ENCODE measurements at regions not wholly inside any gene's neighbourhood (a gene's known extent, or its start where the extent isn't known, plus 50 kb on each side); places are given as distances from the start of the nearest gene placed in this dataset.

- no peaks in the 10 kb centered on the region for H3K4me1 ChIP-seq
- TF ChIP-seq POLR2A (IDR thresholded peaks at IDR 0.05) (no peak), CTCF (IDR thresholded peaks at IDR 0.05) (no peak)
- no peak overlapping the region for H3K4me3 ChIP-seq (replicated peaks in 1 of 3)
- no peaks in the 10 kb centered on the region for H3K9me3 ChIP-seq
- intact Hi-C loops (cut with DNase I): no loop called here
- H3K27ac ChIP-seq: no peak overlapping the region
- WGBS, 2 donors: 80 to 91% methylated on average over 4 of the region's 4 CpGs
- no peaks in the 10 kb centered on the region for H3K36me3 ChIP-seq
- H3K27me3 ChIP-seq: no peaks in the 10 kb centered on the region
- DNase-seq: no peak
Measured at GRCh38 chr4:177948853-177949252, 506.6 kb upstream of the AGA start.

GRCh38 chr4:177951026-177951425 lies 508.8 kb upstream of the AGA start:
- DNase-seq: no peak
- H3K27ac ChIP-seq: no peak overlapping the region
- H3K27me3 ChIP-seq: no peaks in the 10 kb centered on the region
- no peaks in the 10 kb centered on the region for H3K4me1 ChIP-seq
- H3K9me3 ChIP-seq: no peaks in the 10 kb centered on the region
- H3K36me3 ChIP-seq: no peaks in the 10 kb centered on the region
- TF ChIP-seq CTCF (IDR thresholded peaks at IDR 0.05) (no peak), POLR2A (IDR thresholded peaks at IDR 0.05) (no peak)
- 94 to 96% methylated on average over 2 of the region's 2 CpGs for WGBS, 2 donors
- intact Hi-C loops (cut with DNase I): no loop called here
- no peak overlapping the region for H3K4me3 ChIP-seq (replicated peaks in 1 of 3)

GRCh38 chr4:177952723-177953122 lies 510.5 kb upstream of the AGA start:
- Histone ChIP-seq H3K4me3 (replicated peaks in 1 of 3) (no peak overlapping the region), H3K4me1 (no peaks in the 10 kb centered on the region), H3K36me3 (no peaks in the 10 kb centered on the region), H3K27ac (no peak overlapping the region), H3K27me3 (no peaks in the 10 kb centered on the region), H3K9me3 (no peaks in the 10 kb centered on the region)
- TF ChIP-seq CTCF (IDR thresholded peaks at IDR 0.05) (no peak), POLR2A (IDR thresholded peaks at IDR 0.05) (no peak)
- WGBS, 2 donors: 92 to 95% methylated on average over 2 of the region's 2 CpGs
- no peak for DNase-seq
- intact Hi-C loops (cut with DNase I): no loop called here

GRCh38 chr4:177957596-177958360 lies 515.5 kb upstream of the AGA start:
- Histone ChIP-seq H3K9me3 (no peaks in the 10 kb centered on the region), H3K27ac (no peak overlapping the region), H3K36me3 (no peaks in the 10 kb centered on the region), H3K27me3 (no peaks in the 10 kb centered on the region), H3K4me1 (no peaks in the 10 kb centered on the region), H3K4me3 (replicated peaks in 1 of 3) (no peak overlapping the region)
- TF ChIP-seq CTCF (IDR thresholded peaks at IDR 0.05): no peak
- TF ChIP-seq POLR2A (IDR thresholded peaks at IDR 0.05): no peak
- intact Hi-C loops (cut with DNase I): no loop called here
- no peak for DNase-seq
- 92% methylated on average over 5 of the region's 5 CpGs for WGBS, 2 donors

GRCh38 chr4:177960566-177960965 lies 518.3 kb upstream of the AGA start:
- no peak overlapping the region for H3K27ac ChIP-seq
- H3K9me3 ChIP-seq: no peaks in the 10 kb centered on the region
- H3K4me1 ChIP-seq: no peaks in the 10 kb centered on the region
- H3K27me3 ChIP-seq: no peaks in the 10 kb centered on the region
- no peak overlapping the region for H3K4me3 ChIP-seq (replicated peaks in 1 of 3)
- WGBS, 2 donors: 82 to 83% methylated on average over 2 of the region's 2 CpGs
- DNase-seq: no peak
- intact Hi-C loops (cut with DNase I): no loop called here
- no peak for TF ChIP-seq CTCF (IDR thresholded peaks at IDR 0.05)
- TF ChIP-seq POLR2A (IDR thresholded peaks at IDR 0.05): no peak
- H3K36me3 ChIP-seq: no peaks in the 10 kb centered on the region
